Germinal center (tissue), 1 donor: ENCODE measurements at regions not wholly inside any gene's neighbourhood (a gene's known extent, or its start where the extent isn't known, plus 50 kb on each side); places are given as distances from the start of the nearest gene placed in this dataset.

Experiments used
- DNase-seq: peaks from one replicate; pipeline ENCODE4 v3.0.0; 2012; ENCODE audit warnings: mixed read lengths, low spot score

GRCh38 chr10:117424883-117425649 lies 49.8 kb upstream of the PDZD8 start:
- no peak for DNase-seq
